GM18858 (cell line): ENCODE measurements at regions not wholly inside any gene's neighbourhood (a gene's known extent, or its start where the extent isn't known, plus 50 kb on each side); places are given as distances from the start of the nearest gene placed in this dataset.
"Not testable (repeated sequence)": the region's sequence is repeated elsewhere in the genome, so short reads cannot be mapped to it uniquely, and the experiment has no call there.

Experiments
- ATAC-seq: cut with Tn5 transposase; IDR thresholded peaks from one replicate; pipeline ENCODE4 v1.9.1; 2021; ENCODE audit not compliant: unreplicated experiment

DNA sequence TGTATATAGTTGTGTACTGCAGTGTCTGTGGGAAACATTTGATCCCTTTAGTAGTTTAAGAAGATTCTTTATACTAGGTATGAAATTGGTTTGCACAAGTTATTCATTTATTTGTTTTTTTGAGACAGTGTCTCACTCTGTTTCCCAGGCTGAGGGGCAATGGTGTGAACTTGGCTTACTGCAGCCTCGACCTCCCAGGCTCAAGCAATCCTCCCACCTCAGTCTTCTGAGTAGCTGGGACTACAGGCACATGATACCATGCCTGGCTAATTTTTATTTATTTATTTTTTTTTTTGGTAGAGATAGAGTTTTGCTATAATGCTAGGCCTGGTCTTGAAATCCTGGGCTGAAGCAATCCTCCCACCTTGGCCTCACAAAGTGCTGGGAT lies 209.4 kb downstream of the RASSF9 start:
- ATAC-seq = no peak

GRCh38 chr12:85627584-85627983 lies 208.6 kb downstream of the RASSF9 start:
- ATAC-seq = no peak

- ATAC-seq = not testable (repeated sequence)
Observed at GRCh38 chr12:85628562-85628961, 207.6 kb downstream of the RASSF9 start.

- no peak for ATAC-seq
Observed at GRCh38 chr12:85630851-85631250, 205.4 kb downstream of the RASSF9 start.

DNA sequence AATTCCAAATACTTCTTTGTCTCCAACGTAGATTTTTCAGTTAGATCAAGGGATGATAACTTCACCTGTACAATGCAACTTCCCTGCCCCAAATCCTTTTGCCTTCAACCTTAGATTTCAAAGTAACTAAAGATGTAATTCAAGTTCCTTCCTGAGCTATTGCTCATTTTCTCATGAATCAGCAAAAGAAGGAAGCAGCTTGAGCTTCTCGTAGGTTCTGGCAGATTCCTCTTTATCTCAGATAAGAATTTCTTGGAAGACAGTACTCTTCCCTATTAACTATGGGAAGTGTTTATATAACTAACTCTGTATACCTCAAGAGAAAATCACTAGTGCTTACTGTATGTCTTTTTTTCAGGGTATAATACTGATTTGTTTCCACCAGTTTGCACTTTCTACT lies 203.8 kb downstream of the RASSF9 start:
- no peak for ATAC-seq

DNA sequence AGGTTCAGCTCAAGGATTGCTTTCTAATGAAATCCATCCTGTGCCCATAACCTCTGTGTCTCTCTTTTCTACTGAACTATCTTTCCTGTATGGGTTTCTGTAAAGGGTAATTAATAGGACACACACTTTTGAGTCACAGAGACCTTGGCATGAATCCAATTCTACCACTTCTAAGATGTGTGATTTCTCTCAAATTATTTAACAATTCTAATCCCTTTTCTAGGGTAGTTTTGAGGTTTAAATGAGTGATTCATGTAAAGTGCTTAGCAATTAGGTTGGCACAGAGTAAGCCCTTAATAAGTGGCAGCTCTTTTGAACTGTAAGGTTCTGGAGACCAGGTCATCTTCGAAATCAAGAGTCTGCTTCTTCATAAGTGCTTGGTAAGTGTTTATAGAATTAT lies 202.7 kb downstream of the RASSF9 start:
- no peak for ATAC-seq

DNA sequence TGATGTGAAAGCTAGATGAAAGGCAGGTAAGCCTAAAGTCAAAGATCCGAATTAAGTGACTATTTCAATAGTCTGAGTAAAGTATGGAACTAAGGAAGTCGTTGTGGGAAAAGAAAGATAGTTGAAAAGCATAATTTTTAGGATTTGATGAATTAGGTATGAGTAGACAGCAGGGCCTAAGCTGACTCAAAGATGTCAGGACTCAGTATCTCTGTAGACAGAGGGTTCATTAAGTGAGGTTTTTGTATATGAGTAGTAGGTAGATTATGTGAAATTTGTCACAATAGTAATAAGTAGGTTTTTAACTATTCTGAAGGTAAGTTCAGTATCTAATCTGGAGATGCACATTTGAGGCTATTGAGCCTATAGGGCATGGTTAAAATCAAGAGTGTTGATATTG lies 196.4 kb downstream of the RASSF9 start:
- ATAC-seq = no peak

DNA sequence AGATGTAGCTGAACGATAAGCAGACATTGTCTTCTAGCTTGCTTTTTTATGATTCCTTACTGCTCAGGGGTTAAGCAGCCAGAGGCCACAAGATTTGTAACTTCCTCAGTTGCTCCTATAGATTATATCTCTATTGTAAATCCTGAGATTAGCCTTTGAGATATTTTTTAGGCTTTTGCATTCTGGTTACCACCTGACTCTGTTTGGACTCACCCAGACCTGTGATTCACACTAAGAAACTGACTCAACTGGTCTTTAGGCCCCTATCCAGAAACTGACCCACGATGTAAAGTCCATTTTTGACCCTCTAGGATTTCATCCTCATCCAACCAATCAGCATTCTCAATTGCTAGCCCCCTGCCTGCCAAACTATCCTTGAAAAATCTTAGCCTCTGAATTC lies 194.4 kb downstream of the RASSF9 start:
- ATAC-seq = no peak

- no peak for ATAC-seq
Observed at GRCh38 chr12:85642288-85642687, 193.9 kb downstream of the RASSF9 start.

DNA sequence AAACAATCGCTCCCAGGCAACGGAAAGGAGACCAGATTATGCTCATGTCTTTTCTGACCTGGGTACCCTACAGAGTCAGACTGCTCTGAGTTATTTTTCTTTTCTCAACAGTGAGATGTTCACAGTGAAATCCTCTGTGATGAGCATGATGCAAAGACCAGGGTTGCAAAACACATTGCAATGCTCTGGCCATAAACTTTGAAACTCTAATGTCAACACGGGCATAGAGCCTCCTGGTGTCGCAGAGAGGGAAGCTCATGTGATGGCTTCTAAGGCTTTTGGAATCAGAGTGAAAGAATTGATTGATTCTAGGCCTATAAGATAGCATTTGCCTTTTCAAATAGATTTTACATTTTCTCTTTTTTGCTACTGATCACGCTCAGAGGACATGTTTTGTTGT lies 193.4 kb downstream of the RASSF9 start:
- no peak for ATAC-seq

- ATAC-seq = no peak
Observed at GRCh38 chr12:85644508-85644907, 191.7 kb downstream of the RASSF9 start.

GRCh38 chr12:85653731-85654455 lies 182.3 kb downstream of the RASSF9 start:
- ATAC-seq = no peak

DNA sequence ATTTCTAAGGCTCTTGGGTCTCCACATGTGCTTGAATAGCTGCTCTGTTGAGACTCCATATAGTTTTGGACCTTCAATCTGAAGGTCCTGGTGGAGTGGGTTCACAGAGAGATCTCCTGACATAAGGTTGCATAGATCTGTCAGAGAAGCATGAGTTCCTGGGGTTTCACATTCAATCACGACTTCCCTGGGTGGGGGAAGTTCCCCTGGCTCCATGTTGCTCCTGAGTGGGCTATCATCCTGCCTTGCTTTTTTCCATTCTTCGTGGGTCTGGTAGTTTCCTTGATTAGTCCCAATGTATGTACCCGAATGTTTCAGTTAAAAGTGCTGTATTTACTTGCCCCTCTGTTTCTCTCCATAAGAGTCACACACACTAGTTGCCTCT lies 181.8 kb downstream of the RASSF9 start:
- ATAC-seq = no peak

DNA sequence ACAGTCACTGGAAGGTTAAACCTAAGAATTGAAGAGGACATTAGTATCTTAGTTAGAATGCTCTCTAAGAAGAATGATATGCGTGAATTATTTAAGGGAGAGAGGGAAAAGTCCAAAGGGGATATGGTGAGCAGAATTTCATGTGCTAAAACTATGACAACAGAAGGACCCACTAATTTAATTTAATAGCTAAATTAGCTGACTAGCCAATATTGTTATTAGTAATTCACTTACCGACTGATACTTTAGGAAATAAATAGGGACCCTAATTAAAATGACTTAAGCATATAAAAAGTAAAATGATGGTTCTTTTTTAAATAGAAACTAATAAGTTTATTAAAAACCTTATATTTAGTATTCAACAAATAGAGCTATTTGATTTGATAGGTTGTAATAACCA lies 179.6 kb downstream of the RASSF9 start:
- no peak for ATAC-seq

GRCh38 chr12:85657251-85657650 lies 179.0 kb downstream of the RASSF9 start:
- ATAC-seq = no peak

DNA sequence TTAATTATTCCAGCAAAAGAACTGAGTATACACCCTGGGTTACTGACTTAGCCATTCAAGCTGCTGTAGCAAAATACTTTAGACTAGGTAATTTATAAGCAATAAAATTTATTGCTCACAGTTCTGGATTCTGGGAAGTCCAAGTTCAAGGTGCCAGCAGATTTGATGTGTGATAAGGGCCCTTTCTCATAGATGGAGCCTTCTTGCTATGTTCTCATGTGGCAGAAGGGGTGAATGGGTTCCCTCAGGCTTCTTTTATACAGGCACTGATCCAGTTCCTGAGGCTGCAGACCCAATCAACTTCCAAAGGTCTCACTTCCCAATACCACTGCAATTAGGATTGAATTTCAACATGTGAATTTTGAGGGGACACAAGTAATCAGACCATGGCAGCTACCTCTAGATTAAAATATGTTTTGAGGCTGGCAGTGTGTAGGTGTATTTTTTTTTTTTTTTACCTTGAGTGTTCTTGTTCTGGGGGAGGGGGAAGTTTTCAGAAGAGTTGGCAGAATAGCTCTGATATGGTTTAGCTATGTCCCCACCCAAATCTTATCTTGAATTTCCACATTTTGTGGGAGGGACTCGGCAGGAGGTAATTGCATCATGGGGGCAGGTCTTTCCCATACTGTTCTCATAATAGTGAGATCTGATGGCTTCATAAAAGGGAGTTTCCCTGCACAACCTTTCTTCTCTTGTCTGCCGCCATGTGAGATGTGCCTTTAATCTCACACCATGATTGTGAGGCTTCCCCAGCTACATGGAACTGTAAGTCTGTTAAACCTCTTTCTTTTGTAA lies 178.2 kb downstream of the RASSF9 start:
- ATAC-seq = no peak

GRCh38 chr12:85659754-85660530 lies 176.3 kb downstream of the RASSF9 start:
- no peak for ATAC-seq

- no peak for ATAC-seq
Observed at GRCh38 chr12:85661461-85662206, 174.6 kb downstream of the RASSF9 start.

DNA sequence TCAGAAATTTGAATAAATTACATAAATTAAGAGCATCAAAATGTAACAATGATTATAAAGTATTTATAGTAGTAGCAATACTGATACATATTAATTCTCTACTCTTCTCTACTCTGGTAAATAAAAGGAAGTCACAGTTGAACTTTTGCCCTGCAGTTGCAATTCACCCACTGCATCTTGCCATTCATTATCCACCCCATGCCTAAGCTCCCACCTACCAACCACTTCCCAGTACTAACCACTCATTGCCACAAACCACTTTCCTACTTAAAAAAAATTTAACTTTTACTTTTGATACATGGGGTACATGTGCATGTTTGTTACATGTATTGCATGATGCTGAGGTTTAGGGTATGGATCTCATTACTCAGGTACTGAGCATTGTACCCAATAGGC lies 174.0 kb downstream of the RASSF9 start:
- no peak for ATAC-seq

- ATAC-seq = no peak
Observed at GRCh38 chr12:85663631-85664030, 172.6 kb downstream of the RASSF9 start.

DNA sequence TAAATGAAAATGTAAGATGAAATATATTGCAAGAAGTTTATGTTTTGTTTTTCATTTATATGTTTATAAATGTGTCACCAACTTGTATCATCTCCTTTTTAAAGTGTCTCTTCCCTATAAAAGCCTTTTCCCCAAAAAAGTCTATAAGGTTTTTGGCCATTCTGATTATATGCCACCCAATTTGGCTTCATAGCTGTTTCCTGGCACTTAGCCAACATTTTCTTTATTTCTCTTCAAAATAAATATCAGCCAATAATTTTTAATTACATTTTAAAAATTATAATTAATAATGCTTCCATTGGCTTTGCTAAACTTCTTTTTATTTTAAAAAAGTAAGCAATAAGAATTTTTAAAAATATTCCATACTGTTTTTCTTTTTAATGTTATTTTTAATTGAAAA lies 171.8 kb downstream of the RASSF9 start:
- ATAC-seq = no peak
